ENCODE measurements at regions not wholly inside any gene's neighbourhood (a gene's known extent, or its start where the extent isn't known, plus 50 kb on each side); places are given as distances from the start of the nearest gene placed in this dataset.

- POLR2A ChIA-PET = no interaction called here
- CTCF ChIA-PET = interaction anchor here (1.0 kb wide), 1 partner anchor 87 kb away, joined by 3 read pairs; no protein-coding TSS in a partner anchor
- SMC1A ChIA-PET (ENCODE audit: uncharacterized antibody, unreplicated experiment) = no interaction called here
- intact Hi-C loops (cut with micrococcal nuclease; ENCODE audit: unreplicated experiment) = no loop called here
- no peaks in the 10 kb centered on the region; the same call in 2 of the 3 replicates for H3K9me3 ChIP-seq (replicated peaks; ENCODE audit: control insufficient read depth, insufficient read depth, low read length)
- no peak for TF ChIP-seq FOXM1 (IDR thresholded peaks at IDR 0.05; ENCODE audit: low read depth, low read length)
- no peak for TF ChIP-seq SMARCA5 (IDR thresholded peaks at IDR 0.05)
- no peak for TF ChIP-seq ASH2L (IDR thresholded peaks at IDR 0.05; ENCODE audit: borderline replicate concordance, low read depth)
- TF ChIP-seq ZNF384 (IDR thresholded peaks at IDR 0.05; ENCODE audit: borderline replicate concordance, low read depth, low read length) = no peak
- no peak for FAIRE-seq
- no peaks in the 10 kb centered on the region for H4K20me1 ChIP-seq (ENCODE audit: control insufficient read depth, insufficient read depth)
- RAD21 ChIA-PET (ENCODE audit: unreplicated experiment) = no interaction called here
- H3K27me3 ChIP-seq (replicated peaks in 1 of 2; ENCODE audit: control insufficient read depth in 2 of 2, insufficient read depth in 2 of 2, low read length in 1 of 2) = no peaks in the 10 kb centered on the region
- BruUV-seq (replicated peaks) = no TSS peak
- no peak overlapping the region for H3K4me2 ChIP-seq (ENCODE audit: control insufficient read depth, insufficient read depth)
- no peak for DNase-seq (ENCODE audit: low read depth, low spot score)
- ATAC-seq = no peak
- no peak overlapping the region for H3K4me3 ChIP-seq
- H3K9ac ChIP-seq (ENCODE audit: control insufficient read depth, insufficient read depth, low read length) = no peak overlapping the region
- H3K36me3 ChIP-seq (ENCODE audit: control insufficient read depth in 2 of 2, insufficient read depth in 2 of 2, low read length in 1 of 2) = no peaks in the 10 kb centered on the region
- no peaks in the 10 kb centered on the region for H3K4me1 ChIP-seq (ENCODE audit: control insufficient read depth, insufficient read depth, low read length)
- H2AFZ ChIP-seq (ENCODE audit: control insufficient read depth, low read depth, low read length) = no peak overlapping the region
- in situ Hi-C loops (cut with MboI) = no loop called here
- no peaks in the 10 kb centered on the region for H3K79me2 ChIP-seq (ENCODE audit: control insufficient read depth, insufficient read depth, low read length)
- H3K27ac ChIP-seq (ENCODE audit: control insufficient read depth, insufficient read depth) = no peak overlapping the region
These were observed 67.9 kb upstream of the FTH1 start for GRCh38 chr11:62035293-62035692.

- ChIA-PET RAD21 (ENCODE audit: unreplicated experiment) (no interaction called here), POLR2A (no interaction called here), SMC1A (ENCODE audit: uncharacterized antibody, unreplicated experiment) (no interaction called here), CTCF (no interaction called here)
- H3K4me2 ChIP-seq (ENCODE audit: control insufficient read depth, insufficient read depth) = no peak overlapping the region
- no peak for TF ChIP-seq HCFC1 (IDR thresholded peaks at IDR 0.05; ENCODE audit: low read length)
- TF ChIP-seq CBFB (IDR thresholded peaks at IDR 0.05; ENCODE audit: low read depth) = no peak
- no peak overlapping the region for H3K4me3 ChIP-seq
- no peaks in the 10 kb centered on the region for H3K27me3 ChIP-seq (replicated peaks in 1 of 2; ENCODE audit: control insufficient read depth in 2 of 2, insufficient read depth in 2 of 2, low read length in 1 of 2)
- H3K27ac ChIP-seq (ENCODE audit: control insufficient read depth, insufficient read depth) = no peak overlapping the region
- H3K4me1 ChIP-seq (ENCODE audit: control insufficient read depth, insufficient read depth, low read length) = no peaks in the 10 kb centered on the region
- no peaks in the 10 kb centered on the region; the same call in 2 of the 3 replicates for H3K9me3 ChIP-seq (replicated peaks; ENCODE audit: control insufficient read depth, insufficient read depth, low read length)
- H4K20me1 ChIP-seq (ENCODE audit: control insufficient read depth, insufficient read depth) = no peaks in the 10 kb centered on the region
- H3K9ac ChIP-seq (ENCODE audit: control insufficient read depth, insufficient read depth, low read length) = no peak overlapping the region
- no peaks in the 10 kb centered on the region for H3K36me3 ChIP-seq (ENCODE audit: control insufficient read depth in 2 of 2, insufficient read depth in 2 of 2, low read length in 1 of 2)
- DNase-seq (ENCODE audit: low read depth, low spot score) (no peak), FAIRE-seq (no peak), ATAC-seq (no peak)
- no TSS peak for BruUV-seq (replicated peaks)
- 50% methylated on average over 1 of the region's 1 CpG for WGBS (ENCODE audit: insufficient coverage, insufficient replicate concordance, low lambda C conversion rate, missing lambda C conversion rate)
- intact Hi-C loops (cut with micrococcal nuclease; ENCODE audit: unreplicated experiment) = no loop called here
- H2AFZ ChIP-seq (ENCODE audit: control insufficient read depth, low read depth, low read length) = no peak overlapping the region
- H3K79me2 ChIP-seq (ENCODE audit: control insufficient read depth, insufficient read depth, low read length) = no peaks in the 10 kb centered on the region
- in situ Hi-C loops (cut with MboI) = no loop called here
These were observed 66.6 kb upstream of the FTH1 start for GRCh38 chr11:62034036-62034338.
